Calu3 (cell line): ENCODE measurements at regions not wholly inside any gene's neighbourhood (a gene's known extent, or its start where the extent isn't known, plus 50 kb on each side); places are given as distances from the start of the nearest gene placed in this dataset.

Experiments used
- BruUV-seq: library from RNA; stranded (reverse); fragments of 400-500 nt; replicated peaks from 2 replicates; lab custom pipeline; 2021; lab: Mats Ljungman, UMichigan
- CTCF ChIA-PET: fragments of 300-600 bp; sonication (Branson Sonifier 250); formaldehyde crosslinking; loops from one replicate; lab custom pipeline; 2022; ENCODE audit warnings: antibody characterized with exemption; lab: Charles Lee
- DNase-seq: peaks from one replicate; pipeline ENCODE4 v3.0.0; 2022
- H3K27ac Mint-ChIP-seq: one replicate; pipeline ENCODE4 v1.8.0; 2022; ENCODE audit warnings: mixed read lengths; ENCODE audit not compliant: unreplicated experiment
- H3K27me3 Mint-ChIP-seq: one replicate; pipeline ENCODE4 v1.8.0; 2022; ENCODE audit warnings: mixed read lengths; ENCODE audit not compliant: unreplicated experiment
- H3K36me3 Mint-ChIP-seq: one replicate; pipeline ENCODE4 v1.8.0; 2022; ENCODE audit warnings: mild to moderate bottlenecking, moderate library complexity, mixed read lengths; ENCODE audit not compliant: insufficient read depth, unreplicated experiment
- H3K4me1 Mint-ChIP-seq: one replicate; pipeline ENCODE4 v1.8.0; 2022; ENCODE audit warnings: mild to moderate bottlenecking, low read depth, mixed read lengths; ENCODE audit not compliant: unreplicated experiment
- H3K4me3 Mint-ChIP-seq: one replicate; pipeline ENCODE4 v1.8.0; 2022; ENCODE audit warnings: mild to moderate bottlenecking, low read depth, moderate library complexity, mixed read lengths; ENCODE audit not compliant: unreplicated experiment
- H3K9me3 Mint-ChIP-seq: one replicate; pipeline ENCODE4 v1.8.0; 2022; ENCODE audit warnings: low read depth, mixed read lengths; ENCODE audit not compliant: unreplicated experiment
- intact Hi-C: fragments of 100-400 bp; cut with micrococcal nuclease; formaldehyde crosslinking; loops from one replicate; pipeline ENCODE4 v1.10.0; 2022; ENCODE audit not compliant: unreplicated experiment
- TF ChIP-seq, protein P1 (sequence below): fragments of 200-600 bp; IDR thresholded peaks from one replicate; pipeline ENCODE4 v1.8.0; 2022; ENCODE audit warnings: antibody characterized with exemption; ENCODE audit not compliant: unreplicated experiment

DNA sequence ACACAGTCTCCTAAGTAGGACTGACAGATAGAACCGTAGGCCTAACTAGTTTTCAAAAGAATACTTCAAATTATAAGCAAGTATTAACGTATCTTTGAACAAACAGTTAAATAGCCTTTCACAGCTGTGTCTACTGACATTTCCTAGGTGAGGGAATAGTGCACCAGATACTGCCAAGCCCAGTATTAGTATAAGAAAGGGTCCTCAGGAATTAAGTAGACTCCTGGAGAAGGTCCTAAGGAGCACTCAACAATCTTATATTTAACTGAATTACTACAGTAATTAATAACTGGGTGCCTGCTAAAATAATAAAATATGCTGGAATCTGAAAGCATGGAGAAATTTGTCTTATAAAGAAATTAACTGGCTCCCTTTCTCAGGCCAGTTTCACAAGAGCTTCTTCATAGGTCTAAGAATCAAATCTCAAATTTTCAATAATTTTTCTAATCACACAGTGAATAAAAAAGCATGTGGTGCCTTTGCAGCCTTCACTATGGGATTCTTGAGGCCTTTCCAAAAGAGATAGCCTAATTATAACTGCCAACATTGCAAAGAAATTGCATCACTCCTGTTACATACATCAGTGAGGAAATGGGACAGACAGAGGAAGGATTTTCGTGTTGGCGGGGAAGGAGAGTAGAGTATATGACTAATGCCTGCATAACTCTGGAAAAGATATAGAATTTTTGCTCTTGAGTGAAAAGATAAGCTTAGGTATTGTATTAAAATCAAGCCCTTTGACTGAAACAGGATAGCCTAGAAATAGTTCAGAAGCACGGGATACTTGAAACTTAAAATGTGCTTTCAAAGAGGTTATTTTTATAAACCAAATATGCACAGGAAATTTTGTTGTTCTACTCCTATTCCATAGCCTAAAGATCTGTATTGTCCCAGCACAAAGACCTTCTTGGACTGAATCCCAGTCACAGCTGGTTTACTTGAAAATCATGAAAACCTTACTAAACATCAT lies 228.6 kb upstream of the STK17B start:
- intact Hi-C loops, result no loop called here
- no TSS peak for BruUV-seq
- no peaks in the 10 kb centered on the region for H3K9me3 Mint-ChIP-seq
- H3K4me1 Mint-ChIP-seq, result peaks cover 20% of the 10 kb centered on the region
- H3K4me3 Mint-ChIP-seq, result peak overlapping the region; percentile 32
- no peaks in the 10 kb centered on the region for H3K27me3 Mint-ChIP-seq
- DNase-seq, result peak; percentile 27
- TF ChIP-seq, protein P1, sequence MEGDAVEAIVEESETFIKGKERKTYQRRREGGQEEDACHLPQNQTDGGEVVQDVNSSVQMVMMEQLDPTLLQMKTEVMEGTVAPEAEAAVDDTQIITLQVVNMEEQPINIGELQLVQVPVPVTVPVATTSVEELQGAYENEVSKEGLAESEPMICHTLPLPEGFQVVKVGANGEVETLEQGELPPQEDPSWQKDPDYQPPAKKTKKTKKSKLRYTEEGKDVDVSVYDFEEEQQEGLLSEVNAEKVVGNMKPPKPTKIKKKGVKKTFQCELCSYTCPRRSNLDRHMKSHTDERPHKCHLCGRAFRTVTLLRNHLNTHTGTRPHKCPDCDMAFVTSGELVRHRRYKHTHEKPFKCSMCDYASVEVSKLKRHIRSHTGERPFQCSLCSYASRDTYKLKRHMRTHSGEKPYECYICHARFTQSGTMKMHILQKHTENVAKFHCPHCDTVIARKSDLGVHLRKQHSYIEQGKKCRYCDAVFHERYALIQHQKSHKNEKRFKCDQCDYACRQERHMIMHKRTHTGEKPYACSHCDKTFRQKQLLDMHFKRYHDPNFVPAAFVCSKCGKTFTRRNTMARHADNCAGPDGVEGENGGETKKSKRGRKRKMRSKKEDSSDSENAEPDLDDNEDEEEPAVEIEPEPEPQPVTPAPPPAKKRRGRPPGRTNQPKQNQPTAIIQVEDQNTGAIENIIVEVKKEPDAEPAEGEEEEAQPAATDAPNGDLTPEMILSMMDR, result no peak
- H3K27ac Mint-ChIP-seq, result peak overlapping the region; percentile 96
- no peaks in the 10 kb centered on the region for H3K36me3 Mint-ChIP-seq
- CTCF ChIA-PET, result no interaction called here

GRCh38 chr2:196403471-196403870 lies 232.1 kb upstream of the STK17B start:
- Mint-ChIP-seq H3K27me3 (no peaks in the 10 kb centered on the region), H3K9me3 (no peaks in the 10 kb centered on the region), H3K27ac (no peak overlapping the region), H3K36me3 (no peaks in the 10 kb centered on the region), H3K4me3 (no peak overlapping the region), H3K4me1 (peaks cover 20% of the 10 kb centered on the region)
- BruUV-seq, result no TSS peak
- no peak for DNase-seq
- CTCF ChIA-PET, result interaction anchor here (0.9 kb wide), 1 partner anchor 13 kb away, joined by 3 read pairs; no protein-coding TSS in a partner anchor
- intact Hi-C loops, result no loop called here
- TF ChIP-seq, protein P1, result no peak

DNA sequence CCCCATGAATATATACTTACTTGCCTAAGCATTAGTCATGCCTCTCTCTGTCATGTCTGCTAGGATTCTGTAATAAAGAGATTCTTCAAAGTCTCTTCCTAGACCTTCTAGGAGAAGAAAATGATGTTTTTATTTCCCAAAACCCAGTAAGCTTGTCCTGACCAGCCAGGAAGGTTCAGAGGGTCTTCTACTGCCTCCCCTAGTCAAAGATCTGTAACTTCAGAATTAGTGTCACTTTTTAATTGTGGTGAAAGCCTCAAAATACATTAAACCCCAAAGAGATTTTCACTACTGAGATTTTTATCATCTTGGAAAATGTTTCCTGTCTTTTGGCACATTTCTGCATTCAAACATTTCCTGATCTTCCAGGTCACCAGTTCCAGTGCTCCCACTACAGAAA lies 232.9 kb upstream of the STK17B start:
- BruUV-seq, result no TSS peak
- no peak overlapping the region for H3K27ac Mint-ChIP-seq
- DNase-seq, result no peak
- TF ChIP-seq, protein P1, result no peak
- CTCF ChIA-PET, result interaction anchor here (0.7 kb wide), 1 partner anchor 368 kb away, joined by 3 read pairs; no protein-coding TSS in a partner anchor
- no peaks in the 10 kb centered on the region for H3K36me3 Mint-ChIP-seq
- no peaks in the 10 kb centered on the region for H3K27me3 Mint-ChIP-seq
- no peak overlapping the region for H3K4me3 Mint-ChIP-seq
- intact Hi-C loops, result no loop called here
- H3K4me1 Mint-ChIP-seq, result peaks cover 17% of the 10 kb centered on the region
- H3K9me3 Mint-ChIP-seq, result no peaks in the 10 kb centered on the region

DNA sequence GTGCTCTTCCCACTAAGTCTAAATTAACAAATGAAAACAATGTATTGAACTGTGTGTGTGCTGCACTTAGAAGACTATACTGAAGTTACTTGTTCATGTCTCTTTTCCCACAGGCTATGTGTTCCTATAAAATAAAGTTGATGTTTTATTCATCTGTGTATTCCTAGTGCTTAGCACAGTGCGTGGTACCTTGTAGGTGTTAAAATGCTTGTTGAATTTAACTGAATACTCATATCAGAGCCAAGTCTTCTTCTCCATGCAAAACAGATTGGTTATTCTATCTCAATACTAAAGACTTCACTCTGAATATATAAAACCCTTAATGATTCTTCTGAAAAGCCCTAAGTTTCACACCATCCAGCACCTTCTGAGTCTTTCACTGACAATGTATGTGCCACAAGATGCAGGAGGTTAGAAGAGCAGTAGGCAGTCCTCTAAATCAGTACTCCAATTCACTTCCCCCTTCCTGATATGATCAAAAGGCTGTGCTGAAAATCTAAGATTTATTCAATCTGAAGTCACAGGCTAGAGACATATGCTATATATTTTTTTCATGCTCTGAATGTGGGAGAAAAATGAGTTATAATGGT lies 231.7 kb upstream of the CCDC150 start:
- Mint-ChIP-seq H3K4me3 (no peak overlapping the region), H3K9me3 (no peaks in the 10 kb centered on the region), H3K27ac (no peak overlapping the region), H3K27me3 (no peaks in the 10 kb centered on the region), H3K4me1 (no peaks in the 10 kb centered on the region), H3K36me3 (no peaks in the 10 kb centered on the region)
- TF ChIP-seq, protein P1, result no peak
- BruUV-seq, result no TSS peak
- DNase-seq, result no peak
- CTCF ChIA-PET, result no interaction called here
- intact Hi-C loops, result no loop called here
